ENCODE measurements at regions not wholly inside any gene's neighbourhood (a gene's known extent, or its start where the extent isn't known, plus 50 kb on each side); places are given as distances from the start of the nearest gene placed in this dataset.

DNA sequence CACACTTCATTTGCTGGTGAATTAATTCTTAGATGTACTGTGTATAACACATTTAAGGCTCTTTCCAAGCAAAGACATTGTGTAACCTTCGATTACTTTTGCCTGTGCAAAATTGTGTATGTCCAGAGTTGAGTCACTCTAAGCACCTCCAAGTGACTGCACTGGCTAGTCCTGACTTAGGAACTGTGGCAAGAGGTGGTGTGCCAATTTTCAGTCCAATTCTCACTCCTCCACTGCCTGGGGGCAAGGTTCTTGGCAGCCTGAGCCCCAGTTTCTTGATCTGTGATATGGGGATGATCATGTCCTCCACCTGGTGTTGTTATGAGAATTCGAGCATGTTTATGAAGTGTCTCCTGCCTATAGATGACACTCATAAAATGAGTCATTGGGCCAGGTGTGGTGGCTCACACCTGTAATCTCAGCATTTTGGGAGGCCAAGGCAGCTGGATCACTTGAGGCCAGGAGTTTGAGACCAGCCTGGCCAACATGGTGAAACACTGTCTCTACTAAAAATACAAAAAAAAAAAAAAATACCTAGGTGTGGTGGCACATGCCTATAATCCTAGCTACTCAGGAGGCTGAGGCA, 105.3 kb upstream of the CDYL start:
- TF ChIP-seq, protein P1, sequence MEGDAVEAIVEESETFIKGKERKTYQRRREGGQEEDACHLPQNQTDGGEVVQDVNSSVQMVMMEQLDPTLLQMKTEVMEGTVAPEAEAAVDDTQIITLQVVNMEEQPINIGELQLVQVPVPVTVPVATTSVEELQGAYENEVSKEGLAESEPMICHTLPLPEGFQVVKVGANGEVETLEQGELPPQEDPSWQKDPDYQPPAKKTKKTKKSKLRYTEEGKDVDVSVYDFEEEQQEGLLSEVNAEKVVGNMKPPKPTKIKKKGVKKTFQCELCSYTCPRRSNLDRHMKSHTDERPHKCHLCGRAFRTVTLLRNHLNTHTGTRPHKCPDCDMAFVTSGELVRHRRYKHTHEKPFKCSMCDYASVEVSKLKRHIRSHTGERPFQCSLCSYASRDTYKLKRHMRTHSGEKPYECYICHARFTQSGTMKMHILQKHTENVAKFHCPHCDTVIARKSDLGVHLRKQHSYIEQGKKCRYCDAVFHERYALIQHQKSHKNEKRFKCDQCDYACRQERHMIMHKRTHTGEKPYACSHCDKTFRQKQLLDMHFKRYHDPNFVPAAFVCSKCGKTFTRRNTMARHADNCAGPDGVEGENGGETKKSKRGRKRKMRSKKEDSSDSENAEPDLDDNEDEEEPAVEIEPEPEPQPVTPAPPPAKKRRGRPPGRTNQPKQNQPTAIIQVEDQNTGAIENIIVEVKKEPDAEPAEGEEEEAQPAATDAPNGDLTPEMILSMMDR (IDR thresholded peaks at IDR 0.05) = no peak
- no peak for TF ChIP-seq EP300 (IDR thresholded peaks at IDR 0.05)
- no peak for TF ChIP-seq POLR2AphosphoS5 (IDR thresholded peaks at IDR 0.05)

Data from sigmoid colon (tissue), 4 donors.